ENCODE measurements at regions not wholly inside any gene's neighbourhood (a gene's known extent, or its start where the extent isn't known, plus 50 kb on each side); places are given as distances from the start of the nearest gene placed in this dataset.

DNA sequence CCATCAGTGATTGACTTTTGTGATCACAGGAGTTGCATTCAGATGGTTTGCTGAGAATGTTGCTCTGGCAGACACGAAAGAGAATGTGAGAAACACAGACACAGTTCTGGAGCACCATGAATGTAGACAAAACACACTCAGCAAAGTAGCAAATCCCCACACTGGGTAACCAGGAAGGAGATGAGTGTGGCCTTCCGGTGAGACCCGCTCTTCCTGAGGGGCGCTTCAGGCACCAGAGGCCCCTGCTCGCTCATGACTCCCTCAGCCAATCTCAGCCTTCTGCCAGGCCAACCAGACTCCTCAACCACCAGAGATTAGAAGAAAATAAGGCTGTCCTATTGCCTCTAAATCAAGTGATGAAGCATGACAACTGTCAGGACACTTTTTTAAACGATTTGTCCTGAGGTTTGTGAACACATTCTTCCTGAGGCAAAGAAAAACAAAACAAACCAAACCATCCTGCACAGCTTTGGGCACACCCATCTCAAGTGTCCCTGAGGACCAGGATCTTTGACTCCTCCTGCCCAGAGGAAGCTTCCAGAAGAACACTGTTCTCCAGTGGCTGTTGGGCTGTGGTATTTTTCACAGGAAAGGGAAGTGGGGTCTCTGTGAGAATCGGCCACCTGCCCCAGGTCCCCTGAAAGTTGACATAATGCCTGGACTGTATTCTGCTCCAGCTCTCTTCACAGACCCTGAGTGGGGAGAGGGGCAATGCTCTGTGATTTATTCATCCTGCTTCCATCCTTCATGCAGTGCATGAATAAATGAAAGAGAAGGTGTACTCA is 152.8 kb downstream of the BCL11A start:
- DNase-seq = no peak

DNA sequence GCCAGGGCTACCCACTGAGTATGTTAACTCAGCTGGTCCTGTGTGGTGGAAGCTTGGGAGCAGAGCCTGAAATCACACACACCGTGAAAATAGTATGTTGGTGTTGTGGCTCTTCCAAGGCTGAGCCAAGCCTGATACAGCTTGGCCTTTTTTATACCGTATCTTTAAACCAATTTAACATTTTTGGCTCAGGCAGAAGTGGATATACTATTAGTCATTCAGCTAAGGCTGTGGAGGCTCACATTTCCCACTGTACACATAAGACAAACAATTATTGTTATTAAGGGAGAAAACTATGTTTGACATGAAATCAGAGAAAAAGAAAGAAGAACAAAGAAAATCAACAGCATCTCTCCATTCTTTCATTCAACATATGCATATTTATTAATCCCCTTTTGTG is 159.0 kb downstream of the BCL11A start:
- no peak for DNase-seq

- DNase-seq = no peak
Measured at GRCh38 chr2:60391649-60392375, 161.6 kb downstream of the BCL11A start.

GRCh38 chr2:60391230-60391629 is 162.2 kb downstream of the BCL11A start:
- no peak for DNase-seq

- DNase-seq = no peak
Measured at GRCh38 chr2:60386436-60386835, 167.0 kb downstream of the BCL11A start.

DNA sequence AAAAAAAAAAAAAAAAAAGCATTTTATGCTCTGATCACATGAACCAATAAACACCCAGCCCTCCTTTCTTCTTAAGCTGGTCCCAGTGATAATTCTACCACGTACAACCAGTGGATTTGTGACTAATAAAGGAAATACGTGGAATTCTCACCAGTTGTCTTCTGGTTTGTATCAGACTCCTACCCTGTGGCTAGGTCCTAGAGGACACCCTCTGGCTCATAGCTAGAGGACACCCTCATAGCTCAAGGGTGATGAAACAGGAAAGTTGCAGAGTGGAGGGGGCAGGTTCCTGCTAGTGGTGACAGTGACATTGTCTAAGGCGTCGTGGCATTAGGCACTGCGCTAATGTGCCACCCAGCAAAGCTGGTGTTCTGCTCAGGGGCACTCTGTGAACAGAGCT is 167.8 kb downstream of the BCL11A start:
- peak; percentile 80 for DNase-seq

GRCh38 chr2:60383401-60384143 is 169.9 kb downstream of the BCL11A start:
- peak; percentile 16 for DNase-seq

DNA sequence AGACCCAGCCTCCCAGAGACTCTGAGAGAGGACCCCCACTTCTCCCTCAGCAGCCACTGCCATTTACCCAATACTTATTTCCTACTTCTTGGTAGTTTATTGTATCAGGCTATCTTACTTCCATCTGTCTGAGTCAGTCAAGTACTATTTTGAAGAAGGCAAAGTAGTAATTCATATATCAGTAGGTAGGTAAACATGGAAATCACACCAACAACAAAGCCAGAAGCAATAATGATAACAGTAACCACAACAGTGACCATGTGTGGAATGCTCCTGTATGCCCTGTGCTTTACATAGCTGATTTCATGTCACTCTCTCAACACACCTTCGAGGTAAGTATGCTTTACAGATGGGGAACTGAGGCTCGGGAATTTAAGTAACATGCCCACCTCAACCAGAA is 173.0 kb downstream of the BCL11A start:
- DNase-seq = no peak

- DNase-seq = no peak
Measured at GRCh38 chr2:60379684-60380083, 173.8 kb downstream of the BCL11A start.

DNA sequence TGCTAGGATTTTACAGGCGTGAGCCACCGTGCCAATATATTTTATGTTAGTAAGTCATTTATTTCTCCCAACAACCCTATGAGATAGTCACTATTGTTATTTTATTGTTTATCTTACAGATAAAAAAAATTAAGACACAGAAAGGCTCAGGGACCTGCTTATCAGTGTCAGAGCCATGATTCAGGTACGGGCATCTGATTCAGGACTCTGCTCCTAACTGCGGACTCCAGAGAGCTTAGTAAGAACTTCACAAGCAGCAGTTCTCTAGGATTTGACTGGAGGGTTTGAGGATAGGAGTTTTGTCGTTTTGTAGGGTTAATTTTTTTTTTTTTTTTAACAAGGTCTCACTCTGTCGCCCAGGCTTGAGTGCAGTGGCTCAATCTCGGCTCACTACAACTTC is 174.2 kb downstream of the BCL11A start:
- no peak for DNase-seq

DNA sequence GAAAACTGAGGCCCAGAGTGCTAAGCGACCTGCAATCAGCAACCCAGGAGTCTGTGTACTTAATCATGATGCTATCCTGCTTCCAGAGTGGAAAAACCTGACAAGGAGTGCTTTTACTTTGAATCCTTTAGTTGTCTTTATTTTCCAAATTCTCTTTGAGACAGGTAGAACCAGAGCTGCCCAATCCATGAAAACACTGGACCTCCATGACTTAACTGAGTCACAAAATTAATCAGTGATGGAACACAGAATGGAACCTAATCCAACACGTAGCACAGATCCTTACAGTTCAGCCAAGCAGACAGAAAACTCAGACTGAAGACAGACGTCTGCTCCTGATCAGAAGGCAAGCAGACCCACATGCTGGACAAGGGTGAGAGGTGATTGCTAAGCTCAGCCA is 175.6 kb downstream of the BCL11A start:
- DNase-seq = no peak

- DNase-seq = peak; percentile 98
Measured at GRCh38 chr2:60376252-60376651, 177.2 kb downstream of the BCL11A start.

- no peak for DNase-seq
Measured at GRCh38 chr2:60371681-60372080, 181.8 kb downstream of the BCL11A start.

DNA sequence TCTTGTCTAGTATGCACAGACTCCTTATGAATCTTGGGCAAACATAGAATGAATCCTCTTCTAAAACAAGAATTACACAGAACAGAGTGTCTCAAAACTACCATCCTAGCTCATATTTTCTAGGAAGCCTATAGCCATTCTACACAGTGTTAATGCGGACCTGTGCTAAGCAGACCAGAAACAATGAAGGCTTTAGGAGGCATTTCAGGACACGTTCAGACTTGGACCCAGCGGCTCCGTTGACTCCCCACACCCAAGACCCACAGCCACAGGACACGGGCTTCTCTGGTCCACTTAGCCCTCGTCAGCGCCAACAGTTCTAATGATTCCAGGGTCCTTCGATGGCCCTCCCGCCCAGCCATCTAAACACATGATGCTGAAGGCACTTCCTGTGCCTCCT is 182.2 kb downstream of the BCL11A start:
- DNase-seq = no peak

- no peak for DNase-seq
Measured at GRCh38 chr2:60370814-60371213, 182.6 kb downstream of the BCL11A start.

GRCh38 chr2:60368456-60368855 is 185.0 kb downstream of the BCL11A start:
- DNase-seq = no peak

- peak; percentile 91 for DNase-seq
Measured at GRCh38 chr2:60366135-60366712, 187.2 kb downstream of the BCL11A start.

GRCh38 chr2:60365556-60365955 is 187.9 kb downstream of the BCL11A start:
- DNase-seq = no peak

DNA sequence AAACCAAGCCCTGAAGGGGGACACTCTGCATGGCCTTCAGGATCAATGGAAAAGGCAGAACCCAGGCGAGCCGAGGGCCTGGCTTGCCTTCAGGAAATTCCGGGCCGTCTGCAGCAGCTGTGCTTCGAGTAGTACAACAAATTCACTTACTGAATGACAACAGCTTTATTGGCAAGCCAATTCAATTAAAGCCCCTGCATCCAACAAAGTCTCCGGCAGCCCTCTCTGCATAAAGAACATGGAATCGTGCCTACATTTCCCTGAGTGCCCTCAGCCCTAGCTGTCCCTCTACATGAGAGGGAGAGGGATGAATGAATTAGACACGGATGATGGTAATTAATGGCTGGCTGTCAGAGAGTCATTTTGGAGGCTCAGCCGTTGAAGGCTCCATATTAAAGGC is 189.0 kb downstream of the BCL11A start:
- DNase-seq = no peak

DNA sequence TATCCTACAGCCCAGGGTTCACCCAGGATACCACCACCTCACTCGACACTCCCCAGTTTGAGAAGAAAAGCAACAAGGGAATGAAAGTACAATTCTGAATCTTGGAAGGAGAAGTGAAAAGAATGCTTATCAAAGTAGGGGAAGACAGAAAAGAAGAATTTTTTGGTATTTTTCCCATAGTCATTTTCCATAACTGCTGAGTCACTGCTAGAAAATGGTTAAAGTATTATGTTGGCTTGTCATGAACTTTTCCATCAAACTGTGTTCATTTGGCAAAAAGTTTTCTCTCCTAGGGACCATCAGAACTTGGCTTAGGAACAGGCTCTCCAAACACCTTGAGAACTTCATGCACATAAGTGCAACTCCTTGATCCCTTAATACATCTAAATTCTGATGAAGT is 192.0 kb downstream of the BCL11A start:
- no peak for DNase-seq

DNA sequence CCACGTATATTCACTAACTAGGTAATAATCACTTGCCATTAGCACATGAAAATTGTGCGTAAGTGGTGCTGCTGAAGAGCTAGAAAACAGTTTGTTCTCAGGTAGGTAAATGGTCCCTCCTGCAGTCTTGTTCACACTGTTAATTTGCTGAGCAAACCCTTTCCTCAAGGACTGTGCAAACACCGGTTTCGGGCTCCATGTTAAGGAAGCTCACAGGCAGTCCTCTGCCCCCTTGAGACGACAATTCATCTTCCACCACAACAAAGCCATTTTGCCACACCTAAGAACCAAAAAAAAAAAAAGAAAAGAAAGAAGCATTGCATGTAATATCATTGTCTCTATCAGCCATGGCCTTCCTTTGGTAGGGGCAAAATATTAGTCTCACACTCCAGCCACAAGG is 193.9 kb downstream of the BCL11A start:
- no peak for DNase-seq

GRCh38 chr2:60358476-60358875 is 195.0 kb downstream of the BCL11A start:
- no peak for DNase-seq

DNA sequence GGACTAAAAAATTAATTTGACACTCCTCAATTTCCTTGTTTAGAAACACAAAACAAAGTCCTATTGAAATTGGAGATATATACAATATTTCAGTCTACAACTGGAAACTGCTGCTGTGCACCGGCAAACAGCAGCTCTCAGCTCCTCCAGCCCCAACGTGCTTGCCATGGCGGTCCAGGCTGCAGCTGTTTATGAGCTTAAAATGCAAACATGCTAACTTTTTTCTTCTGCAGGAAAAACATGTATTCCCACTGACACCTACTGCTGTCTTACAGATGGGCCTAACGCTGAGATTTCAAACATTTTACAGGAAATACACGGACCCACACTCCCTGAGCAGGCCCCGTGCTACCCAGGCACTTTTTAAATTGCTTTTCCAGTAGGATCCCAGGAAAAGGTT is 195.5 kb downstream of the BCL11A start:
- no peak for DNase-seq

GRCh38 chr2:60356346-60356745 is 197.1 kb downstream of the BCL11A start:
- no peak for DNase-seq
